Heart left ventricle (tissue), 13 donors: ENCODE measurements at regions not wholly inside any gene's neighbourhood (a gene's known extent, or its start where the extent isn't known, plus 50 kb on each side); places are given as distances from the start of the nearest gene placed in this dataset.

Experiments used
- CTCF ChIP-seq, 12 donors: fragments of 200-600 bp; sonication (generic) in 4 of 12; IDR thresholded peaks; one replicate each; pipeline versions ENCODE4 v1.5.0 to v1.8.0; 2018 to 2022; ENCODE audit warnings: antibody characterized with exemption in 12 of 12, mild to moderate bottlenecking in 5 of 12
- POLR2A ChIP-seq, 2 donors: fragments of 450-650 bp; IDR thresholded peaks; one replicate each; pipeline ENCODE4 v1.6.1; 2017; ENCODE audit warnings: antibody characterized with exemption in 2 of 2, mild to moderate bottlenecking in 2 of 2, moderate library complexity in 2 of 2
- donor health status: ischemic (EF 13 %, LVEDD 7.1; RV severe dilation, severe dysfunction).
- donor health status: DM: no; HTN: yes; CAD: no.
- donor health status: DM: no; HTN: no; CAD: no.
- donor health status: ischemic (EF 25% LVEDD 6.9; RV normal size, moderate dysfunction).
- donor health status: ischemic (EF 25% LVEDD 5.7; RV mildly dilated, moderate dysfunction).
- donor health status: ischemic (EF 35%, LVEDD 5.7; RV mildly dilated, moderate dysfunction).
- donor health status: nonischemic (EF 11% LVEDD 7.7; RV severe dilation, severe dysfunction).
- donor health status: DM: yes; HTN: yes; CAD: no.
- donor health status: PGD.
- donor health status: ischemic (EF 29% LVEDD 5.4; RV normal size, mild dysfunction).
- donor health status: nonischemic (EF 23%, LVEDD 6.1; RV moderate dilation, normal function).

DNA sequence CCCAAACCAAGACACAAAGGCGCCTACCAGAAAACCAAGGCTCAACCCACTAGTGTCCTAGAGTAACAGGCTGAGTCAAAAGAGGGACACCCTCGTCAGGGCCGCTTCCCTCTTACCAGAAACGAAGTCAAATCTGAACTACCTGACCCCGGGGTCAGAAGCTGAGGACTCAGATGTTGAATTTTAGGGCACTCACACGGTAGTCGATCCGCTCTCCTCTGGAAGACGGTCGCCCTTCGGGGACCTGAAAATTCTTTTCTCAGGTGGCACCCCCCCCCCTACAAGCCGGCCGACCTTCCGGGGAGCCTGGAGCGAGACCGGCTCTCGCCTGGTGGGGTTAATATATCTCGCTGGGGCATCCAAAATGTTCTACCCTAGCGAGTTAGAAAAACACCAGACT lies 121.1 kb upstream of the KCNJ3 start:
- TF ChIP-seq CTCF (IDR thresholded peaks at IDR 0.05) = no peak
- no peak for TF ChIP-seq POLR2A (IDR thresholded peaks at IDR 0.05)
